NK-92 treated with Interleukin-12 subunit alpha and Interleukin-12 subunit beta, amount 100 ng/mL, for 24 hours (cell line): ENCODE measurements at regions not wholly inside any gene's neighbourhood (a gene's known extent, or its start where the extent isn't known, plus 50 kb on each side); places are given as distances from the start of the nearest gene placed in this dataset.
"Not testable (repeated sequence)": the region's sequence is repeated elsewhere in the genome, so short reads cannot be mapped to it uniquely, and the experiment has no call there.

Experiments used
- DNase-seq: peaks from one replicate; lab custom pipeline; 2025; lab: John Stamatoyannopoulos, UW

GRCh38 chr14:88929656-88930436 lies 105.4 kb downstream of the TTC8 start:
- no peak for DNase-seq

GRCh38 chr14:88931321-88932110 lies 107.1 kb downstream of the TTC8 start:
- DNase-seq: no peak

DNA sequence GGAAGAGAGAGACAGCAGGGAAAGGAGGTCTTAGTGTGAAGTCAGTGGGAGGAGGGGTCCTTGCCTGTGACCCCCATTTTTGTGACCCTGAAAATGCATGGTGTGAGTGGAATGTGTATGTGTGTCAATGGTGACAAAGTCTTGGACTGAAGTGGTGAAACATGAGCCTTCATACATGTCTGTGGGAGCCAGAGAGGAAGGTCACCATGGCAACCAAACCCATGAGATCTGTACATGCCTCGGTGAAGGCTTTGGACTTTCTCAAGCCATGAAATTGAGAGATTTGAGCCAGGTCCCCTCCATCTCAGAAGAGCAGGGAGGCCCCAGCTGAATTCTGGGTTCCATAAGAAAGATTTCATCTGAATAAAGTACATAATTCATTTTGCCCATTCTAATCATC lies 108.7 kb downstream of the TTC8 start:
- DNase-seq: no peak

DNA sequence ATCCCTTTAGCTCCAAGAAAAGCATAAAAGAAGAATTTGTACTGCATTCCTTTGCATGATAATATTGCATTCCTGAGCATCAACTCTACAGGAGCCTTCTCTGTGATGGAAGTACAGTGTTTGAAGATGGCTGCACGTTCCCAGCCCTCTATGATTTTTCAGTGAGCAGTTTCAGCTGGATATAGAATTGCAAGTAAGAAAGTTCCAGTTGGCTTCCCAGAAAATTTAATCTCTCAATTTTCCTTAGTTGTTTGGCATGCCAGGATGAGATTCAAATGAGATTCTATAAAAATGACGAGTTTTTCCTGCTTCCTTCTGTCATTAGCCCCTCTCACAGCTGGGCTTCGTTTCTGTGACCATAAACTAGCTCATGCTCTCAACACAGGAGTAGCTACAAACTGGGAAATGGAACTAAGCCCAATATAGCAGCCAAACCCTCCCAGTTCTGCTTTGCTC lies 109.9 kb downstream of the TTC8 start:
- DNase-seq: no peak

DNA sequence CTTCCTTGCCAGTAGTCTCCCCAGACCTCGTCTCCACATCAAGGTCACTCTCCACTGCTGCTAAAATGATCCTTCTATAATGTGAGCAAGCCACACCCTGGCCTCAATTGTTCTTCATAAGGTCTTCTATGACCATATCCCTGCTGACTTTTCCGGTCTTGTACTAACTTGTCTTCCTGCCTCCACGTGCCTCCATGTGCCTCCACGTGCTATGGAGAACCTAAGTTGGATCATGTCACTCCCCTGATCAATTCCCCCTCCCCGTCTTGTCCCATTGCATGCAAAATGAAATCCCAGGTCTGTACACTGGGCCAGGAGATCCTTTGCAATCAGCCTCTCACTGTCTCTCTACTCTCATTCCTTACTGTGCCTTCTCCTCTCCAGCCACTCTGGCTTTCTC lies 110.6 kb downstream of the TTC8 start:
- DNase-seq: no peak

DNA sequence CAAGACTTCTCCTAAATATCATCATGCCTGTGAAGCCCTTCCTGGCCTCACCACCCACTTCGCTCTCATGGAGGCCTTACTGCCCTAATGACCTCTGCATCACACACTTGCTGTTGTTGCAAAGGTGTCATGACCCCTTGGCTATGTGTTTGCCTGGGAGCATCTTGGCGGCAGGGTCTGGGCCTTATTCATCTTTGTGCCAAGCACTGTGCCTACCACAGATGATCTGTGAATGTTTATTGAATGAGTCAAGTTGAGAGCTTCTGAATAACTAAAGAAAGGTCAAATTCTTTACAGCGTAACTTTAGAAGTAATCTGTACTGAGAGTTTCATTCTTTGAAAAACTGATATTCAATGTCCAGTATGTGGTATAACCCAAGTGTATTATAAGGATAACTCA lies 113.3 kb downstream of the TTC8 start:
- no peak for DNase-seq

DNA sequence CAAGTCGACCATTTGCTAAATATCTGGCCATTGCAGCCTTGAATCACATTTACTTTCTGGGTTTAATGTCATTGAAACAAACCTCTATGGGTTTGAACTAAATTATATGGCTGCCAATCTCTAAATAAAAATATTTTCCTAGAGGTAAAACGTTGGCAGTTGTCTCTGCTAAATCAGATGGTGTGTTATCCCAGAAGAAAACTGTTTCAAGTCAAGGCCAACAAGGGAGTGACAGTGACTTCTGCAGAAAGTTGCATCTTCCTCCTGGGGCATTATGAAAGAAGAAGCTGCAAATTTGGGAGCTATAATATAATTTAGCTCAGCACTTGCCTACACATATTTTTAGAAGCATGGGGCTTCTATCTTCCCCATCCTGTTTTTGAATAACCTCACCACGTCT lies 116.2 kb downstream of the TTC8 start:
- no peak for DNase-seq

DNA sequence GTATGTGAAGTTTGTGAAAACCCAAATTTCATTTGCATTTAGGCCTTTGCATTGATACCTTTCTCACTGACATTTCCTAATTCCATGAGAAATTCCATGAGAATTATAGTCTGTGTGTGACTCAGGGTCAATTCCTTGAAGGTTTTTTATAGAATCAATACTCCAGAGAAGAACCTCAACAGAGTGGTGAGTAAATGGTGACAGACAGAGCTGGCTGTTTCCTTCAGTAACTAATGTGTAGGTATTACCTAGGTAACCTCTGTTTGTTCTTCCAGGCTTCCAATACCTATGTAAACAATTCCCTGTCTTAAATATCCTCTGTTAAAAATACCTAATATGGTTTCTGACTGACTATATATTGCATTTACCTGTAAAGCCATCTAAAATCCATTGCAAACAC lies 117.0 kb downstream of the TTC8 start:
- no peak for DNase-seq

GRCh38 chr14:88947646-88948598 lies 123.5 kb downstream of the TTC8 start:
- no peak for DNase-seq

GRCh38 chr14:88950069-88950468 lies 125.6 kb downstream of the TTC8 start:
- DNase-seq: no peak

- DNase-seq: no peak
These were observed 126.9 kb downstream of the TTC8 start for GRCh38 chr14:88951370-88951769.

DNA sequence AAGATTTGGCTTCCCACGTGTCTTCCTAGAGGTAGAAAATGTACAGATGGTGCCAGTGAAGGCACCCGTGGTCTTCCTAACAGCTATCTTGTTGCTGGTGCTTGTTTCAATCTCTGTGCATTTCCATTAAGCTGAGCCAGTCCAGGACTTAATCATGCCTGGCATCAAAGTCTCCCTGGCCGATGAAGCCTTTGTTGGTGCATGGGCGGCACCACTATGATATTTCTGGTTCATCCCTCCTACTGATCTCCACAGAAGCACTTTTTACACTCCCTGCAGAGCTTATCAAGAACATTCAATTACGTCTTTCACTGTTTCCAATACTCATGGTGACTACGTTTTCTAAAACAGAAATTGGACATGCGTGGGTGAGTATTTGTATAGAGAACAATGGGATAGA lies 128.4 kb downstream of the TTC8 start:
- no peak for DNase-seq

GRCh38 chr14:88955455-88955854 lies 131.0 kb downstream of the TTC8 start:
- DNase-seq: no peak

DNA sequence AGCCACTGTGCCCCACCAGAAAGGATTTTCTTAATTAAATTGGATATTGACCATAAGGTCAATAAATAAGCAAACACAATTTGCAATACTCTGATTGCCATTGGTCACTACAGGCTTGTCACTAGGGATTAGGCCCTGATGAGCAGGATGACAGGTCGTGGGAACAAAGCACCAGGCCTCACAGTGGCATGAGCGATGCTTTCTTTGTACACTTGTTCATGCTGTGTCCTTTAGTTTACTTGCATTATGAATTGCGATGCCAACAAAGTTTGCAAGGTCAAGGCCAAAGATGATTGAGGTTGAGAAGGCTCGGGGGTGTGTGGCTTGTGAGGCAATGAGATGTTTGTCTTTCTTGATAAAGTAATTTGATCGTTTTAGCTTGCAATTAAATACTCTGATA lies 136.0 kb downstream of the TTC8 start:
- DNase-seq: no peak

- no peak for DNase-seq
These were observed 136.8 kb downstream of the TTC8 start for GRCh38 chr14:88961214-88961613.

- no peak for DNase-seq
These were observed 137.9 kb downstream of the TTC8 start for GRCh38 chr14:88962356-88962755.

DNA sequence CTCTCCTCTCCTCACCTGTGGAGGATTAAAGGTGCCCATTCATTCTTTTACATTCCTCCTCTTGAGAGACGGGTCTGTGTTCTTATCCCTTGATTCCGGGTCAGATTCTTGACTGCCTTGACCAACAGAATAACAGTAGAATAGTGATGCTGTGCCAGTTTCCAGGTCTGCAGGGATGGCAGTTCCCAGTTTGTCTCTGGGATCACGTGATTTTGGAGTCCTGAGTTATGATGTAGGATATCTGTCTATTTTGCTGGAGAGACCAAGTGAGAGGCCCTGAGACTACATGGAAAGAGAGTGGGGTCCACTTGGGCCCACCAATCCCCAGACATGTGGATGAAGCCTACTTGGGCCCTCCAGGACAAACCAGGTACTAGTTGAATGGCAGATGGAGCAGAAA lies 142.8 kb downstream of the TTC8 start:
- DNase-seq: no peak

- DNase-seq: no peak
These were observed 150.8 kb downstream of the TTC8 start for GRCh38 chr14:88975043-88975830.

GRCh38 chr14:88975926-88976325 lies 151.5 kb downstream of the TTC8 start:
- no peak for DNase-seq

DNA sequence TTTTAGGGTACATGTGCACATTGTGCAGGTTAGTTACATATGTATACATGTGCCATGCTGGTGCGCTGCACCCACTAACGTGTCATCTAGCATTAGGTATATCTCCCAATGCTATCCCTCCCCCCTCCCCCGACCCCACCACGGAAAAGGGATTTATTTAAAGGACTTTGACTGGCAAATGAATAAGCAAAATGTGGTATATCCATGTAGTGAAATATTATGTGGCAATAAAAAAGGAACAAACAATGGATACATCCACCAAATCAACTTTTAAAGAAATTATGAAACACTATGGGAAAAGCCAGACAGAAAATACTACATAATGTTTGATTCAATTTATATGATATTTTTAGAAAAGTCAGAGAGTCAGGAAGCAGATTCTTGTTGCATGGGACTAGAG lies 156.5 kb downstream of the TTC8 start:
- DNase-seq: not testable (repeated sequence)

- DNase-seq: no peak
These were observed 157.5 kb downstream of the TTC8 start for GRCh38 chr14:88981948-88982347.
